Tibial nerve (tissue), 4 donors: ENCODE measurements at regions not wholly inside any gene's neighbourhood (a gene's known extent, or its start where the extent isn't known, plus 50 kb on each side); places are given as distances from the start of the nearest gene placed in this dataset.

ENCODE experiments used
- EP300 ChIP-seq, 2 donors: sonication (generic); formaldehyde crosslinking; IDR thresholded peaks; one replicate each; pipeline ENCODE4 v1.6.1; 2017; ENCODE audit warnings: antibody characterized with exemption in 2 of 2, mild to moderate bottlenecking in 1 of 2
- POLR2A ChIP-seq, 2 donors: fragments of 450-650 bp; IDR thresholded peaks; one replicate each; pipeline ENCODE4 v1.6.1; 2017; ENCODE audit warnings: antibody characterized with exemption in 2 of 2, mild to moderate bottlenecking in 2 of 2, moderate library complexity in 2 of 2
- TF ChIP-seq, protein P1 (sequence below), 5 experiments: fragments of 200-600 bp in 3 of 5; fragments of 450-650 bp in 2 of 5; sonication (generic) in 3 of 5; IDR thresholded peaks; one replicate each; pipeline ENCODE4 v1.5.1; 2016 to 2019; ENCODE audit warnings: antibody characterized with exemption in 5 of 5, mild to moderate bottlenecking in 3 of 5, moderate library complexity in 2 of 5

DNA sequence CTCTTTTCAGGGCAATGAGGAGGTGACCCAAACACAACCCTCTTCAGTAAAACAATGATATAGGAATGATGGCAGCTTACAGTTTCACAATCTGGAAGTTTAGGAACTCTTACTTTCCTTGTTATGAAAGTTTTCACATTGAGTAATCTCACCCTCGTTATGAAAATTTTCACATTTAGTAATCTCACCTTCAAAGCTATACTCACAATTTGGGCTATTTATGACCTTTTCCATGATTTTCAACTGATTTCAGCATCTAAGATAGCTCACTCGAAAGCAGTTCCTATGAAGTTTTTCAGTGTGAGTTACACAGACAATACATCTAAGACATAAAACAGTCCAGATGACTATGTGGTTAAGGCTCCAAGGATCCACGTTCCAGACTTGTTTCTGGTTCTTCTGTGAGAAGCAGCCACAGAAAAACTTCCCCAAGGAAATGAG, 57.1 kb downstream of the FOXD1 start:
- TF ChIP-seq, protein P1, sequence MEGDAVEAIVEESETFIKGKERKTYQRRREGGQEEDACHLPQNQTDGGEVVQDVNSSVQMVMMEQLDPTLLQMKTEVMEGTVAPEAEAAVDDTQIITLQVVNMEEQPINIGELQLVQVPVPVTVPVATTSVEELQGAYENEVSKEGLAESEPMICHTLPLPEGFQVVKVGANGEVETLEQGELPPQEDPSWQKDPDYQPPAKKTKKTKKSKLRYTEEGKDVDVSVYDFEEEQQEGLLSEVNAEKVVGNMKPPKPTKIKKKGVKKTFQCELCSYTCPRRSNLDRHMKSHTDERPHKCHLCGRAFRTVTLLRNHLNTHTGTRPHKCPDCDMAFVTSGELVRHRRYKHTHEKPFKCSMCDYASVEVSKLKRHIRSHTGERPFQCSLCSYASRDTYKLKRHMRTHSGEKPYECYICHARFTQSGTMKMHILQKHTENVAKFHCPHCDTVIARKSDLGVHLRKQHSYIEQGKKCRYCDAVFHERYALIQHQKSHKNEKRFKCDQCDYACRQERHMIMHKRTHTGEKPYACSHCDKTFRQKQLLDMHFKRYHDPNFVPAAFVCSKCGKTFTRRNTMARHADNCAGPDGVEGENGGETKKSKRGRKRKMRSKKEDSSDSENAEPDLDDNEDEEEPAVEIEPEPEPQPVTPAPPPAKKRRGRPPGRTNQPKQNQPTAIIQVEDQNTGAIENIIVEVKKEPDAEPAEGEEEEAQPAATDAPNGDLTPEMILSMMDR (IDR thresholded peaks at IDR 0.05): no peak
- no peak for TF ChIP-seq EP300 (IDR thresholded peaks at IDR 0.05)
- no peak for TF ChIP-seq POLR2A (IDR thresholded peaks at IDR 0.05)
